Skeletal muscle cell (primary cell): ENCODE measurements at regions not wholly inside any gene's neighbourhood (a gene's known extent, or its start where the extent isn't known, plus 50 kb on each side); places are given as distances from the start of the nearest gene placed in this dataset.
"Not testable (repeated sequence)": the region's sequence is repeated elsewhere in the genome, so short reads cannot be mapped to it uniquely, and the experiment has no call there.

Experiments
- DNase-seq: peaks from one replicate; pipeline ENCODE4 v3.0.0-alpha.2; 2010; ENCODE audit warnings: low read depth
- H3K4me3 ChIP-seq: 2 replicates; pipeline ENCODE4 v1.5.1; 2011; ENCODE audit warnings: low read depth, mild to moderate bottlenecking, control low read depth, low read length, moderate library complexity

GRCh38 chr4:17057035-17057434 lies 158.6 kb upstream of the LDB2 start:
- DNase-seq = no peak
- no peak overlapping the region for H3K4me3 ChIP-seq

DNA sequence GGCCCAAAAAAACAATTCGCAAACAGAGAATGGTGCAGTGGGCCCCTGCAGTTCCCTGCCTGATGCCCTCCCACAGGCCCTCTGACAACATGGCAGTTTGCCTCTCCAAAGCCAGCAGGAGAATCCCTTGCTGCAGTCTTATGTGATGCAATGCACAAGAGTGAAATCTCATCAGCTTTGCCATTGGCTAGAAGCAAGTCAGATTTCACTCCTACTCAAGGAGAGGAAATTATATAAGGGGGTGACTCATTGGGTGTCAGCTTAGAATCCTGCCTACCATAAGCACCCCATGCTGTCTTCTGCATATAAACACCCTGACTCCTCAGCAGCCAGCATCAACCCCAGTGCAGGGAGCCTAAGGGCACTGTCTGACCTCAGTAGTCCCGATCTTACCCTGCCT lies 157.3 kb upstream of the LDB2 start:
- H3K4me3 ChIP-seq = no peak overlapping the region
- peak; percentile 88 for DNase-seq

GRCh38 chr4:17045866-17046265 lies 147.4 kb upstream of the LDB2 start:
- DNase-seq = no peak

DNA sequence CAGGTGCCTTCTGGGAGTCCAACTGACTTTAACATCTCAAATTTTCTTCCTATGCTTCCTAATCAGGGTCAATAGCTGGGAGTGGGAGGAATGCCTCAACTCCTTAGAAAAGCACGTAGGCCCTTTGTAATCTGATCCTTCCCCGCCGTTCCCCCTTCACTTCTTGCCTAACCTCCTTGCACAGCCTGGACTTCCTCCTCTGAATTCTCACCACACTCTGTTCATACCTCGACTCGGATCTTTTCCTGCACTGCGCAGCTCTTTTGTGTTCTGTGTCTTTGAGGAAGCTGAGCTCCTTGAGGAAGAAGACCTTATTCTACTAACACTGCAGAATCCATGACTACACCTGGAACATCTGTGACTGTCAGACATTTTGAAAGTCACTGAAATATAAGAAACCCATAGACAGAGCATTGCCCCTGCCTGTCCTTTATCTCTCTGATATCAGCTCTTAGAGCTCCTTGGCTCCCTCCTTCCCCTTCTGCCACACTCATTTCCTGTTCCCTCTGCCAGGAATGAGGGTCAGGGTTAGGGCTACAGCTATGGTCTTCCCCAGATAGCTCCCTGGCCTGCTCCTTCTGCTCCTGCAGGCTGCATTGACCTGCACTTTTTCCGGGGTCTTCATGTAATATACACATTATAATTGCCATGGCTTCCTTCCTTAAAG lies 140.2 kb upstream of the LDB2 start:
- no peak for DNase-seq
- no peak overlapping the region for H3K4me3 ChIP-seq

More at GRCh38 chr4:17045866-17046265, 147.4 kb upstream of the LDB2 start:
- no peak overlapping the region for H3K4me3 ChIP-seq

DNA sequence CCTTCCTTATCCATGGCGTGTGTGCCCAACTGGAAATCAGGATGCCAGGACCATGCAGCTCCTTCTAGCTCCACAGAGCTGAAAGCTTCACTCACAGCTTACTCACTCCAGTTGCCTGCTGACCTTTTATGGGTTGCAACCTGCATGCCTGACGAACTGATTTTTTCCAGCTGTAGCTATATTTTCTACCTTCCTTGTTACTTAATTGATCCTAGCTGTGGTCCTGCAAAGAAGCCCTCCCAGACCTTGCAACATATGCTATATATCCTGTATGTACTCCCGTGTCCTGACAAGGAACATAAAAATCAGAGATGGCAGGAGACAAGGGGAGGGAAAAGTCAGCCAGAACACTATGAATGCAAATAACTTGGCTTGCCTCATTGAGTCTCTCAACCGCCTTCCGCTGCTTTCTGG lies 135.3 kb upstream of the LDB2 start:
- no peak overlapping the region for H3K4me3 ChIP-seq
- DNase-seq = no peak

DNA sequence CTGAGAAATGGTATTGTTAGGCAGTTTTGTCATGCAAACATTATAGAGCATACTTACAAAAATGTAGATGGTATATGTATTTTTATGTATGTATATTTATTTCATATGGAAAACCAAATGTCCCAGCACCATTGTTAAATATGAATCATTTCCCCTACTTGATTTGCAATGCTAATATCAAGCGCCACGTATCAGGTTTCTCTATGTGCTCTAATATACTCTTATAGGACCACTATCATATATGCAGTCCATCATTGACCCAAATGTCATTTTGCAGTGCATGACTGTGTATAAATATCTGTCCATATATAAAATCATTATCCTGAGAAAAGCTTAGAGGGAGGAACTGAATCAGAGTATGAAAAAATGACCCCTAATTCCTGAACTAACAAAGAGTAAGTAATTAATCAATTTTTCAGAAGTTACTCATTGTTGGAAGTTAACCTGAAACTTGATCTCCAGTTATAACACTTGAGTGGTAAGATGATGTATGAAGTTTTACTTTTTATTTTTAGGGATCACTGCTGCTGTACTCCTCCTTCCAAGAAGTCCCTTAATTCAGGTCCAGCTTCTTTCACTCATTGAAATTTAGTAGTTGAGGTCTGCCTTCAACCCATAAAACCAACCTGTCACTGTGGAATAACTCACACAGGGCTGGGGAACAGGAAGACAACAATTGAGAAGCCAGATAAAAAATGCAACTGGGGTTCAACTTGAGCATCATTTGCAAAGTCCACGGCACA lies 134.8 kb upstream of the LDB2 start:
- H3K4me3 ChIP-seq = no peak overlapping the region
- no peak for DNase-seq

DNA sequence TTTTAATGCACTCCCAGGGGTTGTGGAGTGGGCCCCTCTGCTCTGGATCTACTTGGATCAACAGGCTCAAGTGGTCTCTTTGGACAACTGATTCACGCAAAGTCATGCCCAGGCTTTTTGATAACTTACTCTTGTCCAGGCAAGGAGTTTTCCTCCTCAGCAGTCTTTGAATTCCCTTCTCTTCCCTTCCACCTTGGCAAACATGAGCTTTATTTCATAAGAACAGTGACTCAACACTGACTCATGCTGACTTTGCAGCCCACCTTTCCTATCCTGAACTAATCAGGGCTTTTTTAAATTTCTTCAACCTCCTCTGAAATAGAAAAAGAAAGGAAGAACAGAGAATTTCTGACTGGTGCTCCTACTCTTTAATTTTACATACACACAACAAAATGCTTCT lies 132.1 kb upstream of the LDB2 start:
- H3K4me3 ChIP-seq = no peak overlapping the region
- peak; percentile 79 for DNase-seq

DNA sequence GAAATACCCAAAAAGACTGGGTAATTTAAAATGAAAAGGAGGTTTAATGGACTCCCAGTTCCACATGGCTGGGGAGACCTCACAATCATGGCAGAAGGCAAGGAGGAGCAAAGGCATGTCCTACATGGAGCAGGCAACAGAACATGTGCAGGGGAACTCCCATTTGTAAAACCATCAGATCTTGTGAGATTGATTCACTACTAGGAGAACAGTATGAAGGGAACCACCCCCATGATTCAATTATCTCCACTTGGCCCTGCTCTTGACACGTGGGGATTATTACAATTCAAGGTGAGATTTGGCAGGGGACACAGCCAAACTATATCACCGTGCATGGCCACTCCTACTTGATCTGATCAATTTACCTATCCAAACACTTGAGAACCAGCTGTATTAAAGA lies 131.5 kb upstream of the LDB2 start:
- no peak overlapping the region for H3K4me3 ChIP-seq
- no peak for DNase-seq

GRCh38 chr4:17029432-17029831 lies 131.0 kb upstream of the LDB2 start:
- DNase-seq = no peak
- no peak overlapping the region for H3K4me3 ChIP-seq

- DNase-seq = peak; percentile 95
- H3K4me3 ChIP-seq = no peak overlapping the region
Observed at GRCh38 chr4:17027495-17027894, 129.1 kb upstream of the LDB2 start.

DNA sequence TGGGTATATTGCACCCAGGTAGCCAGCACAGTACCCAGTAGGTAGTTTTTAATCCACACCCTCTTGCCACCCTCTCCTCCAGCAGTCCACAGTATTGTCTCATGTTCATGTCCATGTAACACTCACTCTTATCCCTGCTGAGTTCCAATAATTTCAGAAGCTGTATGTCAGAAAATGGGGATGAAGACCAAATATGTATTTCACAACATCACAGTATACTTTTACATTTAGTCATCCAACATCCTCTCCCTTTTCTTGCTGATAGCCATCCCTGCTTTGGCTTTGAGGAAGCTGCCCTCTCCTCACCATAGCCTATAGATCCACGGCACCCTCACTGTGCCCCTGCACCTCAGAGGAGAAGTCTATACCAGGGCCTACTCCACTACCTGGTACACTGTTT lies 126.0 kb upstream of the LDB2 start:
- DNase-seq = no peak
- H3K4me3 ChIP-seq = no peak overlapping the region

GRCh38 chr4:17020901-17021300 lies 122.5 kb upstream of the LDB2 start:
- no peak for DNase-seq

GRCh38 chr4:17020451-17020850 lies 122.0 kb upstream of the LDB2 start:
- no peak for DNase-seq
- no peak overlapping the region for H3K4me3 ChIP-seq

More at GRCh38 chr4:17020901-17021300, 122.5 kb upstream of the LDB2 start:
- no peak overlapping the region for H3K4me3 ChIP-seq

- not testable (repeated sequence) for H3K4me3 ChIP-seq, DNase-seq
Observed at GRCh38 chr4:17018621-17019020, 120.2 kb upstream of the LDB2 start.

DNA sequence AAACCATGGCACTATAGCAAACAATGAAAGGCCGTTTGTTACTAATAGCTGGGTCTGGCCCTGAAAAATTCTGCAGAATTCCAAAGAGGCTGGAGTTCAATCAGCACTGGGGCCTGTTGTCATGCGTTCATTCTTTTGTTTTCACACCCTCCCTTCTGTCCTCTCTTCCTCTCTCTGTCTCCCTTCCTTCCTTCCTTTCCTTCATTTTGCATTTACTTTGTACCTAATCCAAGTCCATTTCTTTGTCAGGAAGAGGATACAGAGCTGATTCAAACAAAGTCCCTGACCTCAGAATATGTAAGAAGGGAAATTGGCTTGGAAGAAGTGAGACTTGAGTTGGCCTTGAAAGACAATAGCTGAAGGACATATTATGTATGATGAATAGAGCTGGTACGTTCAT lies 119.6 kb upstream of the LDB2 start:
- H3K4me3 ChIP-seq = no peak overlapping the region
- DNase-seq = no peak

GRCh38 chr4:17013382-17014006 lies 115.0 kb upstream of the LDB2 start:
- DNase-seq = peak; percentile 10
- H3K4me3 ChIP-seq = no peak overlapping the region

- H3K4me3 ChIP-seq = no peak overlapping the region
- DNase-seq = no peak
Observed at GRCh38 chr4:17012451-17012850, 114.0 kb upstream of the LDB2 start.

DNA sequence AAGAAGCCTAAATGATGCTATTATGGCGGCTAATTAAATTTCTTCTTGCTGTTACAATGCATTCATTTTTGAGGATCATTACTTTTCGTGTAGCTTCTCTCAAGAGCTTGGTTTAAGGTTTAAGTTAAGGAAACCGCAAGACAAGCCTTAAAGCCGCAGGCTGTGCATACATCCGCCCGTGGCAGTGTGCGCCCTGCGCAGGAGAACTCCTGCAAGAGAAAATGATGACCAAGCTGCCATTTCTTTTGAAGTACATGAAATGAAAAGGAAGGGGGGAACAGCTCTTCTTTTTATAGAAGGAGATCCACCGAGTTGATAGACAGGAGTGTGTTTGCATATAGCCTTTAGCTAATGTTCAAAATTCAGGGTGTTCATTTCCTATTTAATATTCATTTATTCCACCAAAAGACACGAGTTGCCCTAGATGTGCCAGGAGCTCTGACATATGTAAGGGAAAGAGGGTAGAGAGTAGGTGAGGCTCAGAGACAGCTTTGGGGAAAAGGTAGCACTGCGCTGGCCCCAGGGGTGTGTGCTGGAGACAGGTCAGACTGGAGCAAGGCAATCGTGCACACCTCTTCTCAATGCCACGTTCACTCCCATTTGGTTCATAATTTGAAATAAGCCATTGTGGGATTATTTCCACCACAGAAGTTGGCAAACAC lies 112.1 kb upstream of the LDB2 start:
- no peak overlapping the region for H3K4me3 ChIP-seq
- DNase-seq = no peak

GRCh38 chr4:17009871-17010367 lies 111.5 kb upstream of the LDB2 start:
- no peak overlapping the region for H3K4me3 ChIP-seq
- no peak for DNase-seq

DNA sequence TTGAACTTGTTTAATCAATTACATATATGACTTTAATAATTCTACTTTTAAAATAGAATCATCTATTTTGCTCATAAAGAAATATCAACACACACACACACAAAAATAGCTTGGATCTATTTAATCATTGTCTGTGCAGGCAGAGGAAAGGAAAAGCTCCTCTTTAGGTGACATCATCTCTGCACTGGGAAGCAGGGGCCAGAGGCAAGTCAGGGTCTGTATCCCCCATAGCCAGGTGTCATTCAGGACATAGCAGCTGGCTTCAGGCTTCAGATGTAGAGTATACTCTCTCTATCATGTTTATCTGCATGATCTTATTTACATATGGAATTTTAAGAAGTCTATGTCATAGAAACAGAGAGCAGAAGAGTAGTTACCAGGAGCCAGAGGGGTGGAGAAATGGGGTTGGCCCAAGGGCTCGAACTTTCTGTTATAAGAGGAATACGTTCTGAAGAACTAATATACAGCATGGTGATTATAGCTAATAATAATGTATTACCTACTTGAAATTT lies 110.4 kb upstream of the LDB2 start:
- H3K4me3 ChIP-seq = no peak overlapping the region
- no peak for DNase-seq
